ENCODE measurements at regions not wholly inside any gene's neighbourhood (a gene's known extent, or its start where the extent isn't known, plus 50 kb on each side); places are given as distances from the start of the nearest gene placed in this dataset.
A peak's percentile ranks its signal among the peaks of the same experiment; 100 is the strongest.

DNA sequence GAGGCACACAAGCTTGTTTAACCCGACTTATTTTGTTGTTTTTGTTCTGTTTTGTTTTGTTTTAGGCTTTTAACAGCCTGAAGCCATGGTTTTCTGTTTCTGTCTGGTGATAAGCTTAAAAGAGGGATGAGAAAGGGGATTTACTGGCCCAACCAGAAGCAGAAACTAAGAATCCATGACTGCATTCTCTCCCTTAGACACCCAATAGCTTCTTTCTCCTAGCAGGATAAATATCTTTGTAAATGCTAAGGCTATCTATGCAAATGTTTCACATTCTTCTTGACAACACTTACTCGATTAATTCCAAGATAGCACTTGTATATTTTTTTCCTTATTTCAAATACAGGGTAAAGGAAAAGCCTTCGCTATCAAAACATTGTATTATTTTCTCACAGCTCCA lies 53.7 kb upstream of the SMAD1 start:
- TF ChIP-seq, protein P1, sequence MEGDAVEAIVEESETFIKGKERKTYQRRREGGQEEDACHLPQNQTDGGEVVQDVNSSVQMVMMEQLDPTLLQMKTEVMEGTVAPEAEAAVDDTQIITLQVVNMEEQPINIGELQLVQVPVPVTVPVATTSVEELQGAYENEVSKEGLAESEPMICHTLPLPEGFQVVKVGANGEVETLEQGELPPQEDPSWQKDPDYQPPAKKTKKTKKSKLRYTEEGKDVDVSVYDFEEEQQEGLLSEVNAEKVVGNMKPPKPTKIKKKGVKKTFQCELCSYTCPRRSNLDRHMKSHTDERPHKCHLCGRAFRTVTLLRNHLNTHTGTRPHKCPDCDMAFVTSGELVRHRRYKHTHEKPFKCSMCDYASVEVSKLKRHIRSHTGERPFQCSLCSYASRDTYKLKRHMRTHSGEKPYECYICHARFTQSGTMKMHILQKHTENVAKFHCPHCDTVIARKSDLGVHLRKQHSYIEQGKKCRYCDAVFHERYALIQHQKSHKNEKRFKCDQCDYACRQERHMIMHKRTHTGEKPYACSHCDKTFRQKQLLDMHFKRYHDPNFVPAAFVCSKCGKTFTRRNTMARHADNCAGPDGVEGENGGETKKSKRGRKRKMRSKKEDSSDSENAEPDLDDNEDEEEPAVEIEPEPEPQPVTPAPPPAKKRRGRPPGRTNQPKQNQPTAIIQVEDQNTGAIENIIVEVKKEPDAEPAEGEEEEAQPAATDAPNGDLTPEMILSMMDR (IDR thresholded peaks at IDR 0.05; ENCODE audit: low read depth, low read length) = no peak
- no peak for DNase-seq (ENCODE audit: low read depth in 2 of 2)
- no peak overlapping the region for H3K4me3 ChIP-seq (replicated peaks in 1 of 2; ENCODE audit: low read depth in 2 of 2, low read length in 2 of 2)

DNA sequence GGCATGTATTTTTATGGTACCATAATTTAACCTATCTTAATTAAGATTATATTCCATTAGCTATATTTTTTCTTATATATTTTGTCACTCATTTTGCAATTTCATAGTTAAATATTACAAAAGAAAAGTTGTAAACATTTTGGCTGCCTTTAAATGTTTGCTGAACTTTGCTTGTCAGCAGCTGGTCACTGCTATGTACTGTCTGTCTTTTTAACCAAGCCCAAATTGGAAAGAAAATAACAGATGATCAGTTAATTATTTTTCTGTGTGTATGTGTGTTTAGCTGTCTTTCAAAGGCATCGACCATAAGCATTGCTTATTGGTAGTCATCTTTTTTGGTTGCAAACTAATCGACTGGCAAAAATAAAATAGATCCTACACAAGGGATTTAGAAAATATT lies 54.4 kb upstream of the SMAD1 start:
- no peak overlapping the region for H3K4me3 ChIP-seq (replicated peaks in 1 of 2; ENCODE audit: low read depth in 2 of 2, low read length in 2 of 2)
- TF ChIP-seq, protein P1 (IDR thresholded peaks at IDR 0.05; ENCODE audit: low read depth, low read length) = no peak
- no peak for DNase-seq (ENCODE audit: low read depth in 2 of 2)

DNA sequence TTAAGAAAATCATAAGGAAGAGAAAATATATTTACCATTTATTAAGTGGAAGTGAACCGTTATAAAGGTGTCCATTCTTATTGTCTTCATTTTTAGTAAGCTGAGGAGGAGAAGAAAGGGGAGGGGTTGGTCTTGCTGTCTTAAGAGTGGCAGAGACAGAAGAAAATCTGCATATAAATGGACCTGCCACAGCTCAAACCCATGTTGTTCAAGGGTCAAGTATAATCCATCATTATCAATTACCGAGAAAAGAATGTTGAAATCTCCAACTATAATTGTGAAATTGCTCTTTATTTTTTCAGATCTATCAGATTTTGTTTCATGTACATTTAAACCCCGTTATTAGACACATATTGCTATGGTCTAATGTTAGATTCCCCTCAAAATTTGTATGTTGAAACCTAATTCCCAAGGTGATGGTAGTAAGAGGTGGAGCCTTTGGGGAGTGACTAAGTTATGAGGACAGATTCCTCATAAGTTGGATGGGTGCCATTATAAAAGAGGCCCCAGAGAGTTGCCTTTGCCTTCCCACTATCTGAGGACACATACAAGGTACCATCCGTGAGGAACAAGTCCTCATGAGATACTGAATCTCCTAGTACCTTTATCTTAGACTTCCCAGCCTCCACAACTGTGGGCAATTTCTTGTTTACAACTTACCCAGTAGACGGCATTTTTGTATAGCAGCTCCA lies 58.5 kb upstream of the SMAD1 start:
- H3K4me3 ChIP-seq (replicated peaks in 1 of 2; ENCODE audit: low read depth in 2 of 2, low read length in 2 of 2) = no peak overlapping the region
- peak in 1 of 2 donors; percentile 22 for DNase-seq (ENCODE audit: low read depth in 2 of 2)
- TF ChIP-seq, protein P1 (IDR thresholded peaks at IDR 0.05; ENCODE audit: low read depth, low read length) = no peak

DNA sequence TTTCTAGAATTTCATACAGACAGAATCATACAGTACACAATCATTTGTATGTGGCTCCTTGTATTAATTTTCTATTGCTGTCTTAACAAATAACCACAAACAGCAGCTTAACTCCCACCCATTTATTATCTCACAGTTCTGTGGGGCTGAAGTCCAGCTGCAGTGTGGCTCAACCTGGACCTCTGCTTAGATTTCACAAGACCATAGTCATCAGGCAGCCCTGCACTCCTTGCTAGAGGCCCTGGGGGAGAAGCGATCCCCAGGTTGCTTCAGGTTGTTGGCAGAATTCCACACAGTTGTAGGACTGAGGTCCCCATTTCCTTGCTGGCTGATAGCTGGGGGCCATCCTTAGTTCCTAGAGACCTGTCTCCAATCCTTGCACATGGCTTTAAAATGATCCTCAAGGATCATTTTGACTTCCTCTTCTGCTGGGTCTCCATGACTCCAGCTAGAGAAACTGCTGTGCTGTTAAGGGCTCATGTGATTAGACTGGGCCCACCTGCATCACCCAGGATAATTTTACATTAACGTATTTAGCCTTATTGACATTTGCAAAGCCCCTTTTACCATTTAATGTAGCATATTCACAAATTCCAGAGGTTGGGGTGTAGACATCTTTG lies 60.9 kb upstream of the SMAD1 start:
- DNase-seq (ENCODE audit: low read depth in 2 of 2) = peak in 1 of 2 donors; percentile 2

DNA sequence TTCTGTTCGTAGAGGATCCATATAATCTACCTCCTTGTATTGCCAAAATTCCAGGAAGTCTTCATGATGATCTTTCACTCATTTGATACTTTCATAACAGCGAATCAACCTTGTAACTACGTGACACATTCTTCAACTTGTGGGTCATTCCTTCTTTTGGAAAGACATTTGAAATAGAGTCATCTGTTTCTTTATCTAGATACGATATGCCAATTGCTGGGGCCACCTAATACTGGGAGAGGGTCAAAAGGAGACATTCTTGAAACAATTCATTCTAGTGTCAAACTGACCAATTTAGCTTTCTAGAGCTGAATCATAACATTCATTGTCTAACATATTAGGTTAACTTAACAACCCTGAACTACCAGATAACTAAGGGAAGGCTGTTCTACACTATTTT lies 62.9 kb upstream of the SMAD1 start:
- TF ChIP-seq, protein P1 (IDR thresholded peaks at IDR 0.05; ENCODE audit: low read depth, low read length) = no peak
- DNase-seq (ENCODE audit: low read depth in 2 of 2) = no peak
- H3K4me3 ChIP-seq (replicated peaks in 1 of 2; ENCODE audit: low read depth in 2 of 2, low read length in 2 of 2) = no peak overlapping the region

More for the DNA sequence above, 60.9 kb upstream of the SMAD1 start:
- no peak overlapping the region for H3K4me3 ChIP-seq (replicated peaks in 1 of 2; ENCODE audit: low read depth in 2 of 2, low read length in 2 of 2)
- TF ChIP-seq, protein P1 (IDR thresholded peaks at IDR 0.05; ENCODE audit: low read depth, low read length) = no peak

DNA sequence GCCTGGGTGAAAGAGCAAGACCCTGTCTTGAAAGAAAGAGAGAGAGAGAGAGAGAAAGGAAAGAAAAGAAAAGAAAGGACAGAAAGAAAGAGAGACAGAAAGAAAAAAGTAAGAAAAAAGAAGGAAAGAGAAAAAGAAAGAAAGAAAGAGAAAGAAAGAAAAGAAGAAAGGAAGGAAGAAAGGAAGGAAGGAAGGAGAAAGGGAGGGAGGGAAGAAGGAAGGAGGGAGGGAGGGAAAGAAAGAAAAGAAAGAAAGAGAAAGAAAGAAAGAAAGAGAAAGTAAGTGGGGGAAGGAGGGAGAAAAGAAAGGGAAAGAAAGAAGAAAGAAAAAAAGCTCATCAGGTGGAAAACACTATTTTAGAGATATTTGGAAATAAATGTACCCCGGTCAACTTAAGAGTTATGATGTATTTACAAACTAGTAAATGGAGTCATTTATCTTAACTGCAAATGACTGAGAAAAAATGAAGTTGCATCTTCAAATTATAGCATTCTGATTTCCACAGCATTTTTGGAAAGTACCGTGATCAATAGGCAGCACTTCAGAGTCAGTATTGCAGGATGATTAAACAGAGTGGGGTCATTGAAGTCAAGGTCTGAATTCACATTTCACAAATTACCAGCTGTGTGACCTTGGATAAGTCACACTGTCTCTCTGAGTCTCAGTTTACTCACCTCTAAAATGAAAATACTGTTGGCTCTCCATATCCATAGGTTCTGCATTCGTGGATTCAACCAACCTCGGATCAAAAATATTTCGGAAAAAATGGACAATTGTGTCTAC lies 64.1 kb upstream of the SMAD1 start:
- TF ChIP-seq, protein P1 (IDR thresholded peaks at IDR 0.05; ENCODE audit: low read depth, low read length) = no peak
- no peak overlapping the region for H3K4me3 ChIP-seq (replicated peaks in 1 of 2; ENCODE audit: low read depth in 2 of 2, low read length in 2 of 2)
- no peak for DNase-seq (ENCODE audit: low read depth in 2 of 2)
